ENCODE measurements at regions not wholly inside any gene's neighbourhood (a gene's known extent, or its start where the extent isn't known, plus 50 kb on each side); places are given as distances from the start of the nearest gene placed in this dataset.
"Not testable (repeated sequence)": the region's sequence is repeated elsewhere in the genome, so short reads cannot be mapped to it uniquely, and the experiment has no call there.

- intact Hi-C loops (cut with DNase I), result no loop called here
- ATAC-seq, result no peak
Observed at GRCh38 chr6:112401083-112401482, 54.0 kb downstream of the RFPL4B start.

DNA sequence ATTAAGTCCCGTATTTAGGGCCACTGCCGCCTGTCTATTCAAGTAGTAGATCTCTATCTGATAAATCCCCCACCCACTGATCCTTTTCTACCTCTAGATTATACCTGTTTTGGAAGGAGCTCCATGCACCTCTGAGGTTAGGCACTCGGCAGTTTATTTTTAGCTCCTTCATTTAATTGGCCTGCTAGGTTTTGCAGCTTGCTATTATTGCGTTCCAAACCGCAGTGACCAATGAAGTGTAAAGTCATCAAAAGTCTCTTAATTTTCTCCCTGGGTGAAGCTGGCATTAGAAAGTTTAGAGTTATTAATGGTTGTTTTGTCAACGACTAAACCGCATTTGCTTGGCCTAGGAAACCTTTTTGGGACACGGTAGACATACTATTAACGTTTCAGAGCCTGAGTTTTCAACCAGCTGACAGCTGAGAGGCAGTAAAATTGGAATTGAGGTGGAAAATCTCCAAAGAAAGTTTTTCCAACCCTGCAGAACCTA, 60.0 kb downstream of the RFPL4B start:
- DNase-seq (ENCODE audit: low spot score) (no peak), ATAC-seq (no peak)
- intact Hi-C loops (cut with DNase I), result no loop called here

More at GRCh38 chr6:112401083-112401482, 54.0 kb downstream of the RFPL4B start:
- DNase-seq (ENCODE audit: low spot score), result no peak

- intact Hi-C loops (cut with DNase I), result no loop called here
- no peak for ATAC-seq
- no peak for DNase-seq (ENCODE audit: low spot score)
Observed at GRCh38 chr6:112408522-112408921, 61.4 kb downstream of the RFPL4B start.

DNA sequence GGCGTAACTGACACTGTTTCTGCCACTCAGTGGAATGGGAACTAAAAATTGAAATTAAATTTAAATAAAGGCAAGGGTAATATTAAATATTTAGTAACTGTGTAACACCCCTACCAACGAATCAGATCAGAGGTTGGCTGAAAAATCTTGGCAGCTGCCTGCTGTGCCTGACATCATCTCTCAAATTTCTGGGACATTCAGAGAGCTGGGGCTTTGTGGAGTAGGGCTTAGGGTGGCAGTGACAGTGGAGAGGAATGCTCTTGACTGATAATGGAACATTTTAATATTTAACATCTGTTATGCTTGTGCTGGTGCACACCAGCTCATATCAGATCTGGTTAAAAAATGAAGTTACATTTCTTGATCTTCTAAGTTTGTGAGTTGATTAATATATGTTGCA, 62.2 kb downstream of the RFPL4B start:
- ATAC-seq (no peak), DNase-seq (ENCODE audit: low spot score) (no peak)
- intact Hi-C loops (cut with DNase I), result no loop called here

GRCh38 chr6:112413780-112414179, 66.7 kb downstream of the RFPL4B start:
- ATAC-seq, result no peak
- intact Hi-C loops (cut with DNase I), result no loop called here

DNA sequence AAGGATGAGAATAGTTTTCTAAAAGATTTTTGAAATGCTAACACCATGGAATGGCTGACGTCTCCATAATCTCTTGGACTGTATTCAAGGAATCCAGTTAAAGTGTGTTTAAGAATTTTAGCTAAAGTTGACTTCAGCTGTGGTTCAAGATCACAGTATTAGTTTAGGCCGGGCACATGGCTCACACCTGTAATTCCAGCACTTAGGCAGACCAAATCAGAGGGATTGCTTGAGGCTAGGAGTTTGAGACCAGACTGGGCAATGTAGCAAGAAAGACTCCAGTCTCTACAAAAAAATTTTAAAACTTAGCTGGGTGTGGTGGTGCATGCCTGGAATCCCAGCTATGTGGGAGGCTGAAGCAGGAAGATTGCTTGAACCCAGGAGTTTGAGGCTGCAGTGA, 68.2 kb downstream of the RFPL4B start:
- intact Hi-C loops (cut with DNase I), result no loop called here
- ATAC-seq (no peak), DNase-seq (ENCODE audit: low spot score) (no peak)

More at GRCh38 chr6:112413780-112414179, 66.7 kb downstream of the RFPL4B start:
- DNase-seq (ENCODE audit: low spot score), result no peak

- intact Hi-C loops (cut with DNase I), result no loop called here
- DNase-seq (ENCODE audit: low spot score) (no peak), ATAC-seq (peak; percentile 87)
Observed at GRCh38 chr6:112416866-112417265, 69.7 kb downstream of the RFPL4B start.

DNA sequence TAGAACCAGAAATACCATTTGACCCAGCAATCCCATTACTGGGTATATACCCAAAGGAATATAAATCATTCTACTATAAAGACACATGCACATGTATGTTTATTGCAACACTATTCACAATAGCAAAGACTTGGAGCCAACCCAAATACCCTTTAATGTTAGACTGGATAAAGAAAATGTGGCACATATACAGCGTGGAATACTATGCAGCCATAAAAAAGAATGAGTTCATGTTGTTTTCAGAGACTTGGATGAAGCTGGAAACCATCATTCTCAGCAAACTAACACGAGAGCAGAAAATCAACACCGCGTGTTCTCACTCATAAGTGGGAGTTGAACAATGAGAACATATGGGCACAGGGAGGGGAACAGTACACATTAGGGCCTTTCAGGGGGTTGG, 79.9 kb downstream of the RFPL4B start:
- intact Hi-C loops (cut with DNase I); DNase-seq (ENCODE audit: low spot score); ATAC-seq: not testable (repeated sequence)

- ATAC-seq (no peak), DNase-seq (ENCODE audit: low spot score) (no peak)
- intact Hi-C loops (cut with DNase I), result no loop called here
Observed at GRCh38 chr6:112427499-112427898, 80.4 kb downstream of the RFPL4B start.

DNA sequence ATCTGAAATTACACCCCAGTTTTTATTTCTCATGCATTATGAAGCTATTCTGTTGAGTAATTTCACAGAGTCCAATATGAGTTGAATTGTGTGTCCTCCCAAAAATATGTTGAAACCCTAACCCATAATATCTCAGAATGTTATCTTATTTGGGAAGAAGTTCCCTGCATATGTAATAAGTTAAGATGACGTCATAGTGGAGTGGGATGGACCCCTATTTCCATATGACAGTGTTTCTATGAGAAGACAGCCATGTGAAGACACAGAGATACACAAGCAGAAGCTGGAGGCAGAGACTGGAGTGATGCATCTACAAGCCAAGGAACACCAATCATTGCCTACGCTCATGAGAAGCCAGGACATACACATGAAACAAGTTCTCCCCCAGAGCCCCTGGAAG, 81.3 kb downstream of the RFPL4B start:
- intact Hi-C loops (cut with DNase I), result no loop called here
- DNase-seq (ENCODE audit: low spot score) (no peak), ATAC-seq (no peak)

DNA sequence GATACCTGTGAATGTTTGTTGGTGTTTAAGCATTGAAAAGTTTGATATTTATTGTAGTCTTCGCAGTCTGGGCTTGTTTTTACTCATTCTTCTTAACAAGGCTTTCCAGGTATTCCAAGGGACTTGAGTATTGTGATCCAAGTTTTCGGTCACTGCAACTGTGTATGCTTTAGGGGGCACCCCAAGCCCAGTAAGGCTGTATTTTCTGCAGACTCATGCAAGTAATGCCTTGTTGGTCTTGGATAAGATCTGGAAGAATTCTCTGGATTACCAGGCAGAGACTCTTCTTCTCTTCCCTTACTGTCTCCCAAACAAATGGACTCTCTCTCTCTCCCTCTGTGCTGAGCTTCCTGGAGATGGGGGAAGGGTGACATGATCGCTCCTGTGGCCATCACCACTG, 82.1 kb downstream of the RFPL4B start:
- DNase-seq (ENCODE audit: low spot score) (no peak), ATAC-seq (peak; percentile 46)
- intact Hi-C loops (cut with DNase I), result no loop called here

GRCh38 chr6:112431803-112432202, 84.7 kb downstream of the RFPL4B start:
- intact Hi-C loops (cut with DNase I), result no loop called here
- ATAC-seq (no peak), DNase-seq (ENCODE audit: low spot score) (no peak)

GRCh38 chr6:112432853-112433252, 85.7 kb downstream of the RFPL4B start:
- intact Hi-C loops (cut with DNase I), result no loop called here
- no peak for DNase-seq (ENCODE audit: low spot score)
- ATAC-seq, result no peak

- DNase-seq (ENCODE audit: low spot score) (no peak), ATAC-seq (no peak)
- intact Hi-C loops (cut with DNase I), result no loop called here
Observed at GRCh38 chr6:112433457-112433856, 86.3 kb downstream of the RFPL4B start.

GRCh38 chr6:112434896-112435435, 87.8 kb downstream of the RFPL4B start:
- intact Hi-C loops (cut with DNase I), result no loop called here
- DNase-seq (ENCODE audit: low spot score) (no peak), ATAC-seq (peak; percentile 22)

DNA sequence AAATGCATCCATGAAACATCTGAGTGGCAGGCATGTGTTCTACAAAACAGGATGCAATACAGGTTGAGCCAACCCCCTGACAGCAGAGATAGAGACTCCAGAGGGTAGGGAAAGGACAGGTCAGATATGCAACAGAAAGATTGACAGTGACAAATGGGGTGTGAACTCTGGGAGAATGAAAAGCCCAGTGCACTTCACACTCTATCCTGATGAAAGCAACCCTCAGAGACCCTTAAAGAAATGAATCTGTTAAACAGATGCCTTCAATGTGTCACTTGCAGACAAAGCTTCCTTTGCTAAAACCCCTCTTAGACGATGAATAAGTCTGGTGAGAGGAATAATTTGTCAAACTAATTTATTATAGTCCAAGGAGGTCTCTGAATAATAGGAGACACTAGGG, 89.9 kb downstream of the RFPL4B start:
- no peak for ATAC-seq
- DNase-seq (ENCODE audit: low spot score), result no peak

GRCh38 chr6:112439010-112439409, 91.9 kb downstream of the RFPL4B start:
- DNase-seq (ENCODE audit: low spot score) (no peak), ATAC-seq (peak; percentile 61)
- intact Hi-C loops (cut with DNase I), result no loop called here

More for the DNA sequence above, 89.9 kb downstream of the RFPL4B start:
- intact Hi-C loops (cut with DNase I), result no loop called here

GRCh38 chr6:112439432-112439831, 92.3 kb downstream of the RFPL4B start:
- ATAC-seq, result no peak
- intact Hi-C loops (cut with DNase I), result no loop called here
- no peak for DNase-seq (ENCODE audit: low spot score)

- intact Hi-C loops (cut with DNase I), result no loop called here
- DNase-seq (ENCODE audit: low spot score) (no peak), ATAC-seq (no peak)
Observed at GRCh38 chr6:112441607-112442006, 94.5 kb downstream of the RFPL4B start.

GRCh38 chr6:112443179-112444065, 96.3 kb downstream of the RFPL4B start:
- peak; percentile 96 for ATAC-seq
- peak; percentile 71 for DNase-seq (ENCODE audit: low spot score)
- intact Hi-C loops (cut with DNase I), result no loop called here
